Skeletal muscle tissue (tissue), 3 donors: ENCODE measurements at regions not wholly inside any gene's neighbourhood (a gene's known extent, or its start where the extent isn't known, plus 50 kb on each side); places are given as distances from the start of the nearest gene placed in this dataset.

ENCODE experiments used
- H3K27ac ChIP-seq: one replicate; pipeline ENCODE4 v1.7.0; 2013; ENCODE audit warnings: mild to moderate bottlenecking, low read depth, low read length, inconsistent platforms
- H3K27me3 ChIP-seq, 3 donors: one replicate each; pipeline ENCODE4 v1.7.0; 2013; ENCODE audit warnings: low read length in 3 of 3; ENCODE audit not compliant: control insufficient read depth in 3 of 3, insufficient read depth in 3 of 3
- H3K36me3 ChIP-seq, 3 donors: one replicate each; pipeline ENCODE4 v1.7.0; 2013; ENCODE audit warnings: low read length in 3 of 3; ENCODE audit not compliant: control insufficient read depth in 3 of 3, insufficient read depth in 3 of 3
- H3K4me1 ChIP-seq, 3 donors: one replicate each; pipeline ENCODE4 v1.7.0; 2013; ENCODE audit warnings: low read length in 3 of 3, mild to moderate bottlenecking in 3 of 3; ENCODE audit not compliant: control insufficient read depth in 3 of 3, insufficient read depth in 3 of 3
- H3K4me3 ChIP-seq, 3 donors: one replicate each; pipeline ENCODE4 v1.7.0; 2013; ENCODE audit warnings: low read length in 3 of 3
- H3K9ac ChIP-seq, 3 donors: one replicate each; pipeline ENCODE4 v1.7.0; 2013; ENCODE audit warnings: low read length in 3 of 3, mild to moderate bottlenecking in 3 of 3, moderate library complexity in 2 of 3, low read depth in 1 of 3
- H3K9me3 ChIP-seq, 3 donors: one replicate each; pipeline ENCODE4 v1.7.0; 2013; ENCODE audit warnings: low read length in 3 of 3; ENCODE audit not compliant: control insufficient read depth in 3 of 3
- donor health status: Osteomylitis.

DNA sequence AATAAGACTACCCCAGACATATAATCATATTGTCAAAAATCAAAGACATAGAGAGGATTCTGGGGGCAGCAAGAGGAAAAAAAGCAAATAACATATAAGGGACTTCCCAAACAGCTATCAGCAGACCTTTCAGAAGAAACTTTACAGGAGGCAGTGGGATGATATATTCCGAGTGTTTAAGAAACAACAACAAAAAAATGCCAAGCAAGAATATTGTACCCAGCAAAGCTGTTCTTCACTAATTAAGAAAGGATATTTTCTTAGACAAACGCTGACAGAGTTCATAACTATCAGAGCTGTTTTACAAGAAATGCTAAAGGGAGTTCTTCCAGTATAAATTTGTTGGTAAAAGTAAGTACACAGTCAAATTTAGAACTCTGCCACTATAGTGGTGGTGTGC lies 243.3 kb upstream of the AFDN start:
- Histone ChIP-seq H3K4me3 (no peak overlapping the region), H3K27ac (no peak overlapping the region), H3K9me3 (peaks cover 0 to 2% (median 0%) of the 10 kb centered on the region in 3 donors), H3K36me3 (no peaks in the 10 kb centered on the region), H3K27me3 (peaks cover 0 to under 1% (median 0%) of the 10 kb centered on the region in 3 donors), H3K9ac (no peak overlapping the region), H3K4me1 (no peaks in the 10 kb centered on the region)

DNA sequence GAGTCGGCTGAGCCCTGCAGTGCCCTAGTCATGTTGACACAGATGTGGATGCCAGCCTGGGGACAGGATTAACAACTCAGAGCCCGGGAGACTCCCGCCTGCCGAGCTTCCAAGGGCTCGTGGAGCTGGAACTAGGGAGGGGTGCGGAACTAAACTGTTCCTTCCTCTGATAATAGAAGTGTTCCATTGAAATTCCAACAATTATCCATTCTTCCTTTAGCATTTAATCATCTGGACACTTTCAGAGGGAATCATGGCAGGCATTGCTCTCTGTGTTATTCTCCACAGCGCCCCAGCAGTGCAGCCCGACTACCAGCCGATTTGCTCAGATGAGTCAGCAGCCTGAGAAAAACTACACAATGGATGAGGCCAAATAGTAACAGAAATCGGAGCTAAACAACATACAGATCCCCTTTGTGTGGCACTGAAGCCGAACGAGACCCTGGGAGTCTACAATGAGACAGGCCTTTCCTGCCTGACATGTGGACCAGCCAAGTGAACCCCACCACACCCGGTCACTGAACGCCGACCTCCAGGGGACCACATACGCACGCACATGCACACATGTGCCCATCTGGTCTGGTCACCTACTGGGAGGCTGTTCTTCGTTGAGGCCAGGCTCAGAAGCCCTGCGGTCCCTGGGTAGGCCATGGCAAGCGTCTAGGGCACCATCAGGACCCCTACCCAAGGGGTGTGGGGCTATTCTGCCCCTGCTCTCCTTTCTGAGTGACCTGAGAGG lies 238.4 kb upstream of the AFDN start:
- H3K9me3 ChIP-seq = peaks cover 0 to 2% (median 0%) of the 10 kb centered on the region in 3 donors
- H3K27me3 ChIP-seq = peaks cover 0 to 5% (median 3%) of the 10 kb centered on the region in 3 donors
- no peak overlapping the region for H3K4me3 ChIP-seq
- no peaks in the 10 kb centered on the region for H3K36me3 ChIP-seq
- no peak overlapping the region for H3K27ac ChIP-seq
- no peaks in the 10 kb centered on the region for H3K4me1 ChIP-seq
- H3K9ac ChIP-seq = no peak overlapping the region

DNA sequence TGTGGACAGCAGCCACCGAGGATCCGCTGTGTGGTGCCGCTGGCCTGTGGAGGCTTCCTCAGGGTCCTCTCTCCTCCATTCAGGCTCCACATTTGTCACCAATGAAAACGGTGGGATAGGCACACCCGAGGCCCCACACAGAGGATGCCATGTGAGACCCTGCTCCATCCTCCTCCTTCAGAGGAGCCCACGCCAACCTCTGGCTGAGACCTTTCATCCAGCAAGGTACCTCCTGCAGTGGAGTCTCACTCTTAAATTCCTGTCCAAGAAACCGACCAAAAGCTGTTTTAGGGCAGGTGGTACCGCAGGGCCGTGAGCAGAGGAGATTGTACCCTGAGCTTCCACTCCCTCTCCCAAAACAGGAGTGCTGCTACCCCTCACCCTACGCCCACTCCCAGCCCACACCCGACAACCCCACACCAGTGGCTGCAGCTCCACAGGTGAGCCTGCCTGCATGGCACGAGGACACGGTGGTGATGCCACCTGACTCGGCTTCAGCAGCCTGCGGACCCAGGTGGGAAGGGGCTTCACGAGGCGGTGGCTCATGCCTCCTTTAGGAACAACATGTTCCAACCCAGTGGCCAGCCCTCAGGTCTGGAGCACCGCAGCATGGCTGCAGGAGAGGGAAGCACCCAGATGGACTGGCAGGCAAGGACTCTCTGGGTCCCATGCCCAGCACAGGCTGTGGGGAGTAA lies 237.6 kb upstream of the AFDN start:
- H3K4me3 ChIP-seq = no peak overlapping the region
- peaks cover 0 to 5% (median 3%) of the 10 kb centered on the region in 3 donors for H3K27me3 ChIP-seq
- H3K27ac ChIP-seq = no peak overlapping the region
- H3K36me3 ChIP-seq = no peaks in the 10 kb centered on the region
- H3K4me1 ChIP-seq = no peaks in the 10 kb centered on the region
- H3K9ac ChIP-seq = no peak overlapping the region
- peaks cover 0 to 2% (median 0%) of the 10 kb centered on the region in 3 donors for H3K9me3 ChIP-seq

DNA sequence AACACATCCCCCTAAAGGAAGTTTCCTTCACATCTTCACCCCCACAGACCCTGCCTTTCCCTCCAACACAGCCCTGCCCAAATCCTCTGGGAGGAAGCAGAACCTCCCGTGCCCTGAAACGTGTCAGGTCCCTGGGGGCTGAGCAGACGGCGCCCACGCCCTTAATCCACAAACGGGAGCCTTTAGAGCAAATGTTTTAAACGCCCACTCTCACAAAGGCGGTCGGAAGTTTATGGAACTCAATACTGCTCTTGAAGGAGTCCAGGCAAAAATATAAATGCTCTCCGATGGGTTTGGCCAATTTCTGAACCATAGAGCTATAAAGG lies 237.1 kb upstream of the AFDN start:
- Histone ChIP-seq H3K9me3 (peaks cover 0 to 2% (median 0%) of the 10 kb centered on the region in 3 donors), H3K4me1 (no peaks in the 10 kb centered on the region), H3K4me3 (no peak overlapping the region), H3K27ac (no peak overlapping the region), H3K27me3 (peaks cover 0 to 5% (median 3%) of the 10 kb centered on the region in 3 donors), H3K36me3 (no peaks in the 10 kb centered on the region), H3K9ac (no peak overlapping the region)

DNA sequence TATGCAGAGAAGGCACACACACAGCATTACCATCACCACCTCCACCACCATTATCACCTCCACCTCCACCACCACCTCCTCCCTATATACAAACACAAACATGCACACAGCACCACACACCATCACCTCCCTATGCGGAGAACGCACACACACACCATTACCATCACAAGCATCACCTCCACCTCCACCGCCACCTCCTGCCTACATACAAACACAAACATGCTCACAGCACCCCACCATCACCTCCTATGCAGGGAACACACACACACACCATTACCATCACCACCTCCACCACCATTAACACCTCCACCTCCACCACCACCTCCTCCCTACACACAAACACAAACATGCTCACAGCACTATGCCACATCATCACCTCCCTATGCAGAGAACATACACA lies 236.5 kb upstream of the AFDN start:
- Histone ChIP-seq H3K4me1 (no peaks in the 10 kb centered on the region), H3K27me3 (peaks cover 0 to 5% (median 3%) of the 10 kb centered on the region in 3 donors), H3K4me3 (no peak overlapping the region), H3K36me3 (no peaks in the 10 kb centered on the region), H3K9ac (no peak overlapping the region), H3K9me3 (peaks cover 0 to 2% (median 0%) of the 10 kb centered on the region in 3 donors), H3K27ac (no peak overlapping the region)
